ENCODE measurements at regions not wholly inside any gene's neighbourhood (a gene's known extent, or its start where the extent isn't known, plus 50 kb on each side); places are given as distances from the start of the nearest gene placed in this dataset.
A peak's percentile ranks its signal among the peaks of the same experiment; 100 is the strongest.

DNA sequence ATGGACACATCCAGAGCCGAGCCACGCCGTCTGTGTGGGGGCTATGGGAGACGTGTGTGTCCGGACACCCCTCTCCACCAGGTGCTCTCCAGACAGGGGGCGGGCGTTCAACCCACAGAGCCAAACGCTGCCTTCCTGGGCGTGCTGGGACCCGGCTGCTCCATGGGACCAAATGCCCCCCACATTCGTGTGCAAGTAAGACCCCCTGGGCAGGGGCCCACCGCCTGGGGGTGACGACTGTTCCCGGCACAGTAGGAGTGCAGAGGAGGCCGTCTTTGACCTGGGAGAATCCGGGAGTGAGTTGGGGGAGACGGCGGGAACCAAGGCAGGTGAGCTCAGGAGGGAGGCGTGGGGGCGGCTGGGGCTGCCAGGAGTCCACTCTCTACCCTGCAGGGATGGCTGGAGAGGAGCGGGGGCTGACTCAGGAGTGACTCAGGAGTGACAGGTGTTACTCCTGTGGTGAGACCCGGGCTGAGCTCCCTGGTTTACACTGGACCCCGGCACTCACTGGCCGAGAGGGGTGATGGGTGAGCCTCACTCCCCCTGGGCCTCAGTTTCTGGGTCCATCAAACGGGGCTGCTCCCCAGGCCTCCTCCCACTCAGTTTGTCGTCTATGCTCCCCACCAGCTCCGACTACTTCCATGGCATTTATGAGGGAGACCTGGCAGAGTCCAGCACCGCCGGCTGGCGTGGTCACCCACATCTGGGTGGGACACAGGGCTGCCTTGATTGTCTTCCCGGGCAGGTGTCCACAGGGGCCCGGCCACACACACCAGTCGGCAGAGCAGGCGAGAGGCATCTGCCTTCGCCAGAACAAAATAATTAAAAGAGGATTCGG lies 95.0 kb downstream of the MICALL2 start:
- H3K4me3 Mint-ChIP-seq: no peak overlapping the region
- H3K27me3 Mint-ChIP-seq (ENCODE audit: insufficient read depth): peaks cover 29% of the 10 kb centered on the region
- TF ChIP-seq, protein P1, sequence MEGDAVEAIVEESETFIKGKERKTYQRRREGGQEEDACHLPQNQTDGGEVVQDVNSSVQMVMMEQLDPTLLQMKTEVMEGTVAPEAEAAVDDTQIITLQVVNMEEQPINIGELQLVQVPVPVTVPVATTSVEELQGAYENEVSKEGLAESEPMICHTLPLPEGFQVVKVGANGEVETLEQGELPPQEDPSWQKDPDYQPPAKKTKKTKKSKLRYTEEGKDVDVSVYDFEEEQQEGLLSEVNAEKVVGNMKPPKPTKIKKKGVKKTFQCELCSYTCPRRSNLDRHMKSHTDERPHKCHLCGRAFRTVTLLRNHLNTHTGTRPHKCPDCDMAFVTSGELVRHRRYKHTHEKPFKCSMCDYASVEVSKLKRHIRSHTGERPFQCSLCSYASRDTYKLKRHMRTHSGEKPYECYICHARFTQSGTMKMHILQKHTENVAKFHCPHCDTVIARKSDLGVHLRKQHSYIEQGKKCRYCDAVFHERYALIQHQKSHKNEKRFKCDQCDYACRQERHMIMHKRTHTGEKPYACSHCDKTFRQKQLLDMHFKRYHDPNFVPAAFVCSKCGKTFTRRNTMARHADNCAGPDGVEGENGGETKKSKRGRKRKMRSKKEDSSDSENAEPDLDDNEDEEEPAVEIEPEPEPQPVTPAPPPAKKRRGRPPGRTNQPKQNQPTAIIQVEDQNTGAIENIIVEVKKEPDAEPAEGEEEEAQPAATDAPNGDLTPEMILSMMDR (IDR thresholded peaks at IDR 0.05): no peak
- H3K4me1 Mint-ChIP-seq (ENCODE audit: low read depth): peaks cover 9% of the 10 kb centered on the region
- 0 out of 2 replicates have a peak, but pooled peaks cover 4% of the 10 kb centered on the region for H3K36me3 Mint-ChIP-seq (ENCODE audit: low read depth)
- no peak overlapping the region for H3K27ac Mint-ChIP-seq
- peaks cover 7% of the 10 kb centered on the region; the same call in 1 of the 2 replicates for H3K9me3 Mint-ChIP-seq
- no peak for DNase-seq

DNA sequence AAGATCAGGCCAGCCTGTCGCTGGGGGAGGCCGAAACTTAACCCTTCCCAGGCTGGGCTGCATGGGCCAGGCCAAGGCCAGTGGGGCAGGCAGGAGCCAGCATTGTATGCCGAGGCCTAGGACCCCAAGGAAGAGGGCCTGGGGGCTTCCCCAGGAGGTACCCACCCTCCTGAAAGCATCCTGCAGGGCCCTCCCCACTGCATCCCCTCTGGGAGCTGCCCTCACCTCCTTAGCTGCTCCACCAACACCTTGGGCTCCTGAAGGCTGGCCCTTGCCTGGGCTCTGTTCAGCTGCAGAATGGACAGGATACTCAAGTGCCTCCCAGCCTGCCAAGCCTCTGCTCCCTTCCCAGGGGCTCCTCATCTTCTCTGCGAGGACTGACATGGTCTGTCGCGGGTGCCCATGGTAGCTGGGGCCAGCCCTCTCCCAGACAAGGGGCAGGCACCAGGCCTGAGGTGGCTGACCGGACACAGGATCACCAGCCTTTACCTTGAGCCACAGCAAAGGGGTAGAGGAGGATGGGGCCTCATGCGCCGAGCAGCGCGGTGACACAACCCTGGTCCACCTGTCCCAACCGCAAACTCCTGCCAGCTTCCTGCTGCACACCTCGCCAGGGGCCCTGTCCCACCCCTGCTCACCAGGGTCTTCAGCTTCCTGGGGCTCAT lies 94.2 kb downstream of the MICALL2 start:
- DNase-seq: no peak
- Mint-ChIP-seq H3K9me3 (peaks cover 7% of the 10 kb centered on the region; the same call in 1 of the 2 replicates), H3K27ac (no peak overlapping the region), H3K4me3 (no peak overlapping the region), H3K4me1 (ENCODE audit: low read depth) (peaks cover 9% of the 10 kb centered on the region), H3K36me3 (ENCODE audit: low read depth) (0 out of 2 replicates have a peak, but pooled peaks cover 4% of the 10 kb centered on the region), H3K27me3 (ENCODE audit: insufficient read depth) (peaks cover 29% of the 10 kb centered on the region)
- TF ChIP-seq, protein P1 (IDR thresholded peaks at IDR 0.05): no peak

DNA sequence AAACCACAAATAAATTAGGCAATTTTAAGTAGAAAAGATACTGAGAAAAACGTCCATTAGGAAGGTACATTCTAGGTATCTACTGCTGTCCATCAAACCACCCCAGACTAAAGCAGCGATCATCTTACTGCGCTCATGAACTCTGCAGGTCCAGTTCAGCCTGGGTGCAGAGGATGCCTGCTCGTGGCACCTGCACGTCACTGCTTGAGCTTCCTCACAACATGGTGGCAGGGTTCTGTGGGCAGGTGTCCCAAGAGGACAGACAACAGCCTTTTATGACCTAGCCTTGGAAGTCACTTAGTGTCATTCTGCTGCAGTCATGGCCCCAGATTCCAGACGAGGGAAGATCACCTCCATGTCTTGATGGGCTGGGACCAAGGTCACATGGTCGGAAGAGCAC lies 93.4 kb downstream of the MICALL2 start:
- peaks cover 7% of the 10 kb centered on the region; the same call in 1 of the 2 replicates for H3K9me3 Mint-ChIP-seq
- peaks cover 9% of the 10 kb centered on the region for H3K4me1 Mint-ChIP-seq (ENCODE audit: low read depth)
- H3K4me3 Mint-ChIP-seq: no peak overlapping the region
- no peak for DNase-seq
- peaks cover 36% of the 10 kb centered on the region for H3K27me3 Mint-ChIP-seq (ENCODE audit: insufficient read depth)
- 0 out of 2 replicates have a peak, but pooled peaks cover 4% of the 10 kb centered on the region for H3K36me3 Mint-ChIP-seq (ENCODE audit: low read depth)
- TF ChIP-seq, protein P1 (IDR thresholded peaks at IDR 0.05): no peak
- no peak overlapping the region for H3K27ac Mint-ChIP-seq

DNA sequence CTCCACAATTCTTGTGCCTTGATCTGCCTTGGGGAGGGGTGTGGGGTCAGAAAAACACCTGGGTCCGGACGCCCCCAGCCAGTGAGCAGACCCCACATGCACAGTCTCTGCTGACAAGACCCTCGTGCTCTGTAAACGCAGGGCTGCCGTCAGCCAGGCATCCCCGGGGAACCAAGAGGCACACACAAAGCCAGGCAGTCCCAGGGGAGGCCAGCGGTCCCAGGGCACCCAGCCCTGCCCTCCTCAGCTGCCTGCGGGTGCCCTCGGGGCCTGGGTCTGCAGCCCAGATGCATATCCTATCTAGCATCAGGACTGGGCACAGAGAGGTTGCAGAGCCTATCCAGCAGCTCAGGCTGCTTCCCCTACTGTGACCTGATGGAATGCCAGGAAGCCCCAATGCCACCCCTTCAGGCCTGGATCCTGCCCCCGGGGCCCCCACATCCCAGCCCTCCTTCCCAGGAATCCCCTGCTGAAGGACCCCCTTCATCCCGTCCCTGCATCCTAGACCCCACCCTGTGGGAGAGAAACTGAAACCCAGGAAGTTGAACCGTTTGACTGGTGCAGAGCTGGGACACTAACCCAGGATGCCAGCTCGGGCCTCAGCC lies 92.4 kb downstream of the MICALL2 start:
- DNase-seq: no peak
- TF ChIP-seq, protein P1 (IDR thresholded peaks at IDR 0.05): no peak
- no peak overlapping the region for H3K27ac Mint-ChIP-seq
- 0 out of 2 replicates have a peak, but pooled peaks cover 4% of the 10 kb centered on the region for H3K36me3 Mint-ChIP-seq (ENCODE audit: low read depth)
- peaks cover 42% of the 10 kb centered on the region for H3K27me3 Mint-ChIP-seq (ENCODE audit: insufficient read depth)
- peaks cover 9% of the 10 kb centered on the region for H3K4me1 Mint-ChIP-seq (ENCODE audit: low read depth)
- H3K9me3 Mint-ChIP-seq: peaks cover 7% of the 10 kb centered on the region; the same call in 1 of the 2 replicates
- H3K4me3 Mint-ChIP-seq: peak overlapping the region; percentile 37; the same call in 1 of the 2 replicates

DNA sequence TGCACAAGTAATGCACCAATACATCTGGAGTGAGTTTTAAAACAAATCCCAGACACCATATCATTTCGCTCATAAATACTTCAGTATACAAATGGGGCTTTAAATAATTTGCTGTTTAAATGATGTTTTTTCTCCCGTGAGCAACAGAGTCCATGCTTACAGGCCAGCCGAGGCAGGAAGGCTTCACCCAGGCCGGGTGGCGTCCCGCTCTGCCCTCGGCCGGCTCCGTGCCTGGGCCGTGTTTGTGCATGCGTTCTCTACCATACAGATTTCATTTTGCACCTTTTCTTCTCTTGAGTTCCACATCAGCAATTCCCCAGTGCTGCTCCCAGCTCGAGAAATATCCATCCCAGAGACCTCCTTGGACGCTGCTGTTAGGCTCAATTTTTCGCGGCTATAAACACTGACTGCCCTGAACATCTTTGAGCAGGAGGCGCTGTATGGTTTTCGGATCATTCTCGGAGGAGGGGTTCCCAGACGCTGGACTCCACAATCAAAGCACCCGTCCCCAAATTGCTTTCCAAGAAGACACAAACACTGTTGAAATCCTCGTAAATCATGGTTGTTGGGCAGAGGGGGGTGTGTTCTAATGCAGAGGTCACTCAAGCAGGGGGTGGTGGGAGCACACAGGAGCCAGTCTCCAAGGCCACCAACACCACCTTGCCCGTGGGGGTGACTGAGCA lies 91.6 kb downstream of the MICALL2 start:
- peaks cover 50% of the 10 kb centered on the region for H3K27me3 Mint-ChIP-seq (ENCODE audit: insufficient read depth)
- TF ChIP-seq, protein P1 (IDR thresholded peaks at IDR 0.05): no peak
- no peak overlapping the region for H3K27ac Mint-ChIP-seq
- H3K9me3 Mint-ChIP-seq: peaks cover 7% of the 10 kb centered on the region; the same call in 1 of the 2 replicates
- no peak for DNase-seq
- H3K36me3 Mint-ChIP-seq (ENCODE audit: low read depth): 0 out of 2 replicates have a peak, but pooled peaks cover 4% of the 10 kb centered on the region
- H3K4me1 Mint-ChIP-seq (ENCODE audit: low read depth): peaks cover 9% of the 10 kb centered on the region
- H3K4me3 Mint-ChIP-seq: peak overlapping the region; percentile 37
